ENCODE measurements at regions not wholly inside any gene's neighbourhood (a gene's known extent, or its start where the extent isn't known, plus 50 kb on each side); places are given as distances from the start of the nearest gene placed in this dataset.
A peak's percentile ranks its signal among the peaks of the same experiment; 100 is the strongest.

DNA sequence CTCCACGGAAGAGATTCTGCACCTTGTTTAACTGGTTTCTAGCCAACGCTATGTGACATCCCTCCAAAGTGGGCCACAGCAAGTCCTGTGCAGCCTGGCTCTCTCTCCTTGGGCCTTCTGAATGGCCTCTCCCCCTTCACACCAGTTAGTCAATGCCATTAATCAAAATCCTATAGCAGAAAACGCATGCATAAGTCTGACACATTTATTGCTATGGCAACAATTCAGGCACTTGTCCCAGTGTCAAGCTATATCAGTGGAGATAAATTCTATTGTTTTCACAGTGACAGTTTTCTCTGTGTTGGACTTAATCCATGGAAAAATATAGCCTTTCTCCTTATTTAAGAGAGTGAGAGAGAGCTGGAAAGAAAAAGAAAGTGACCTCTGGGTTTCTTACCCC is 87.2 kb upstream of the TOX3 start:
- no peak for DNase-seq

DNA sequence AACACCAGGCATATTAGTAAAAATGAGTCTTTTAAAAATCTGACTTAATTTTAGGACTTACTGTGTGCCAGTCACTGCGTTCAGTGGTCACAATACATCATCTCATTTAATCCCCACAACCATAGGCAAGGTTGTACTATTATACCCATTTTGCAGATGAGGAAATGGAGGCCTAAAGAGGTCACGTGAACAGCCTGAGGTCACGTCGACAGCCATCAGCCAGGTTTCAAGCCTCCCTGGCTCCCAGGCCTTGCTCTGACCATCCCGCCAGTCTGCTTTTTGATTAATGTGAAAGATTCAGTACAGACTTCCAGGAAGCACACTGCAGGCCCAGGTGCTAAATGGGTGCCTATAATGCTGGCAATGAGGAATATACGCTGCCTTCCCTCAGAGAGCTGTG is 86.3 kb upstream of the TOX3 start:
- no peak for DNase-seq

DNA sequence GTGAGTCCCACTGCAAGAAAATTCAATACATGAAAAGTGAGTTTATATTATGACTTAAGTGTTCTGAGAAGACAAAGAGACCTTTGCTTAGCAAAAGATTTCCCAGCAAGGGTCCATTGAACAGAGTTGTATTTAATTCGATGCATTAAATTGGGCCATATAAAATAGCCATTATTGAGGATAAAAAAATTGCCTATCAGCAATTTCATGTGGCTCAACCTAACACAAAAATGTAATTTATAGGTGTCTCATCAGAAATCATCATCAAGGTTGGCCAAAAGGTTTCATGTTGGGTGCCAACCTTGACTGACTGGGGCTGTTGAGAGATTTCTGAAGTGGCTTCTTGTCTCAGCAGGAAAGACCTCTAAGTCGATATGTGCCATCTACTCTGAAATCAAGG is 84.8 kb upstream of the TOX3 start:
- no peak for DNase-seq

DNA sequence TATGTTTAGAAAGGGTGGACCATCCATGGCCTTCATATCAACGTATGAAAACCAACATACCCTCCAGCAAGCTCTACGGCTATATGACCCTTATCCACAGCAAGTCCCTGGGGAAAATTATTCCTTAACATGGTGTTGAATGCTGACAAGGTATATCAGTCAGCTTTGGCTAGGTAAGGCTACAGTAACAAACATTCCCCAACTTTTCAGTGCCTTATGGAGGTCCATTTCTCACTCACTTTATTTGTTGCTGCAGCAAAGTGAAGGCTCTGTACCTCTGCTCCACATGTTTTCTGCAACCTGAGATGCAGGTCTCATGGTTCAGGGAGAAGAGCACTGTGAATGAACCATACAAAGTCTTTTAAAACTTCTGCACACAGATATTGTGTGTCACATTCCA is 83.8 kb upstream of the TOX3 start:
- DNase-seq: no peak

DNA sequence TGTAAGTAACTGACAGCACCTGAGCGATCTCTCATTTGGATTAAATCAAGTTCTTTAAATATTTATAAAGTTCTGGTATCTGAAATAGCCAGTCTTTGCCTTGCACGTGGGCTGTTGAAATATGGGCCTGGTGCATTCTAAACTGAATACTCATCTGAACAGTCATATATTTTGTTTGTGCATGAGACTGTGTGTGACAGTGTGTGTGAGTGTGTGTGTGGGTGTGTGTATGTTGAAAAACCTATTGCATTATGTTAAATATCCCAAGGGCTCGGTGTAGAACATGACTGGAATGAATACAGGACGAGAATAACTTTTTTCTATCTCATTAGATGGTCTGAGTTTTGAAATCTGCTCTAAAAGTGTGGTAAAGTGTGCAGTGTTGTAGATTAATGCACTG is 82.4 kb upstream of the TOX3 start:
- no peak for DNase-seq

DNA sequence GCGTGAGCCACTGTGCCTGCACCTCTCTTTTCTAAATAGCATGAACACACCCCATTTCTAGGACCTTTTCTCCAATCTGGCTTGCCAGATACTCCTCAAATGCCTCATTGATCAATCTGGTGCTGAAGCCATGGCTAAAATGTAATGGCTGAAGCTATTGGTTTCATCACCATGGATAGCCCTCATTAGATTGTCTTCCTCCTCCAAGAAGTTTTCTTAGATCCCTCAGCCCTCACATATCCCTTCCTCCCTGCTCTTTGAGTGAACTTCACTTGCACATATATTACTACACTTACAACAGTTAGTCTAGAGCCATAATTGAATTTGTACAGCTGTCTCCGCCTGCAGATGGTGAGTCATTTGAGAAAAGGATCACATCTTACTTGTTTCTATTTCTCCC is 77.9 kb upstream of the TOX3 start:
- DNase-seq: no peak

GRCh38 chr16:52621651-52622050 is 74.7 kb upstream of the TOX3 start:
- no peak for DNase-seq

DNA sequence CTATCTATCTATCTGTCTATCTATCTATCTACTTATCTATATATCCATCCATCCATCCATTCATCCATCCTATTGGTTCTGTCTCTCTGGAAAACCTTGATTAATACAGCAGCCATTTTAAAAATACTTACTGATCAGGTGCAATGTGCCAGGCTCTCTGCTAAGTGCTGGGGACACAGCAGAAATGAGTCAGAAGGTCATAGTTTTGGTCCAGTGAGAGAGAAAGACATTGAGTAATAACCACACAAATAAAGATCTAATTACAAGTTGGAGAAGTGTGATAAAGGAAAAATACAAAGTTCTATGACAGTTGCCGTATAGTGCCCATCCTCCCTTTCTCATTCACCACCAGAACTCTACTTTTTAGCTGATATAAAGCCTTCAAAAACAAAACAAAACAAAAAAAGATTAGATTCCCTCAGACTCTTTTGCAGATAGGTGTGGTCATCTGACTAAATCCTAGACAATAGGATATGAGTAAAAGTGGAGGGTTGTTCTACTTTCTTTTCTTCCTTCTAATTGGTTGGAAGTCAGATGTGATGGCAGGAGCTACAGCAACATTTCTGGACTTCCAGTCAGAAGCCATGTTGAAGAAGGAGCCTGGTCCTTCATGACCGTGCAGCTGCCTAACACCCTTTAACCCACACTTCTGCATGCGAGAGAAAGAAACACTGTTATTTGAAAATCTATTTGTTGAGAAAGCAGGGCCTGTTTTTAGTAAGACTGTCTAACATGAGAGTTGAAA is 72.0 kb upstream of the TOX3 start:
- DNase-seq: no peak

- no peak for DNase-seq
Observed at GRCh38 chr16:52617591-52617990, 70.6 kb upstream of the TOX3 start.

GRCh38 chr16:52613508-52613907 is 66.6 kb upstream of the TOX3 start:
- no peak for DNase-seq

GRCh38 chr16:52611817-52612673 is 65.1 kb upstream of the TOX3 start:
- peak; percentile 79 for DNase-seq

DNA sequence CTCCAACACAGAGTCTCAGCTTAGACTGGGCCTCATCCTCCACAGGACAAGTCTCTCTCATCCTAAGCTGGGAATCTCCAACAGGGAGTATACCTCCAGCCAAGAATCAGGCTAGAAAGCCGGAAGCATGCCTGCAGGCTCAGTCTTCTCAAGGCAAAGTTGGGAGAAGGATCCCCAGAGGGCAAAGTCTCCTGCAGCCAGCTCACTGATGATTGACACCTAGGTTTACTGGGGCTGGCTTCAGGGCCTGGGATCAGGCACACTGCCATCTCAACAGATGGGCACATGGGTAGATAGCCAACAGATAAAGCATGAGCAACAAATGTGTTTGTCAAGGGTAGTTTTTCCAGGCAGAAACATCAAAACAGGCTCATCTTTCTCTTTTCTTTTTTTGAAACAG is 56.1 kb upstream of the TOX3 start:
- DNase-seq: no peak

DNA sequence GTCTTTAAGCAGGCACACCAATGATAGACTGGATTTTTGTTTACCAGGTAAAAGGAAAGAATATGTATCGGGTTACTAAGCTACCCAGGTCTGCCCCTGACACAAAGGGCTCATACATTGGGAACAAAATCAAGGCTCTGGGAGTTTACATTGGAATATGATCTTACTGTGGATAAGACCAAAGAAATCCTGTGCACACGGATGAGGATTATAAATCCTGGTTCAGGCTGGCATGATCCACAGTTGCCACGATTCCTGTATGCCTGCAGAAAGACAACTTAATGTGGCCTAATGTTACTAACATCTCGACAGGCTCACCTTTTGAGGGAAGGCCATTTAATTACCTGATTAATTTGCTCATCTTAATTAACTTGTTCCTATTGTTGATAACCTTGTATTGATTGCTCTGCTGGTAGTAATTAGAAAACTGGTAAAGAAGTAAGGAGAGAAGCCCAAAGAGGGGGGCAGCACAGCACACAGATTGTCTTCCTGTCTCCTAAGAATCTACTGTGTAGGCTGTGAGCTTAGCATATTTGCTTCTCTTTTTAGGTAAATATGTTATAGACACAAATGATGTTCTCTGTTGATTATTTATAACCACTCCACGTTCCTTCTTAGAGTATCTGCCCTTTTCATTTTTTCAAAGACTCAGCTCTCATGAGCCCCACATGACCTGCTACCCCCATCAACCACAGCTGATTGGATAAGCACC is 51.0 kb upstream of the TOX3 start:
- DNase-seq: peak; percentile 84

DNA sequence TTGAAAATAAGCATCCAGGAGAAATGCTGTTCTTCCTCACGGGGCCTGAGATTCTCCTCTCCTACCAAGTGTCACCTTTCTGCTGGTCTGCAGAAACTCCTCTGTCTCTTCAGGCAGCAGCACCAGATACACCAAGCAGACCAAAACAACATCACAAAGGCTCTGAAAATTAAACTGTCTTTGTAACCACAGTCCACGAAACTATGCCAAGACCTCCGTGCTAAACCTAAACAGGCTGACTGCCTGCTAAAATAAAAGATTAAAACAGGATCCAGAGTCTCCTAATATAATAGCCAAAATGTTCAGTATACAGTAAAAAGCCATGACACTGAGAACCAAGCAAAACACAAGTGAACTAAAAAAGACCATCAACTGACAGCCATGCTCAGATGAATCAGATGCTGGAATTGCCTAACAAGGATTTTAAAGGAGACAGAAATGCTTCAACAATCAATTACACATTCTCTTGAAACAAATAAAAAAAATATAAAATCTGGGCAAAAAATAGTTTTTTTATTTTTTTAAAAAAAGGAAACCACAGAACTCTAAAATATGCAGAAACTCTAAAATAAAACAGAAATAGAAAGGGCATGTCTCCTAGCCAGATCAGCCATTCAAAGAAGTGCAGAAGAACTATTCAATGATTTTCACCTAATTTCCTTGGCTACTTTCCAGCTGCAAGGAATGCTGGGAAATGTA is 50.3 kb upstream of the TOX3 start:
- no peak for DNase-seq

All from NCI-H748 treated with DMSO at 0.1 percent for 48 hours (cell line).